ENCODE measurements at regions not wholly inside any gene's neighbourhood (a gene's known extent, or its start where the extent isn't known, plus 50 kb on each side); places are given as distances from the start of the nearest gene placed in this dataset.

- TF ChIP-seq CTCF (IDR thresholded peaks at IDR 0.05) (no peak), POLR2A (IDR thresholded peaks at IDR 0.05) (no peak)
These were observed 252.2 kb upstream of the ADAMTS5 start for GRCh38 chr21:27219068-27219467.

All from suprapubic skin (tissue), 3 donors.